ENCODE measurements at regions not wholly inside any gene's neighbourhood (a gene's known extent, or its start where the extent isn't known, plus 50 kb on each side); places are given as distances from the start of the nearest gene placed in this dataset.

- H3K9me3 ChIP-seq (ENCODE audit: severe bottlenecking): no peaks in the 10 kb centered on the region
- no peak overlapping the region for H3K4me3 ChIP-seq (ENCODE audit: severe bottlenecking)
- no peak for ATAC-seq (ENCODE audit: low read depth)
- no peaks in the 10 kb centered on the region for H3K27me3 ChIP-seq (ENCODE audit: insufficient read depth, poor library complexity, severe bottlenecking)
- TF ChIP-seq CTCF (IDR thresholded peaks at IDR 0.05; ENCODE audit: poor library complexity, severe bottlenecking): no peak
- no peak overlapping the region for H3K27ac ChIP-seq (ENCODE audit: poor library complexity, severe bottlenecking)
- no peak for DNase-seq (ENCODE audit: low spot score)
- no peaks in the 10 kb centered on the region for H3K36me3 ChIP-seq (ENCODE audit: low read depth)
- no peaks in the 10 kb centered on the region for H3K4me1 ChIP-seq (ENCODE audit: insufficient read depth, poor library complexity, severe bottlenecking)
Observed at GRCh38 chr2:147642765-147643164, 202.1 kb upstream of the ACVR2A start.

- Histone ChIP-seq H3K27ac (ENCODE audit: poor library complexity, severe bottlenecking) (no peak overlapping the region), H3K36me3 (ENCODE audit: low read depth) (no peaks in the 10 kb centered on the region), H3K27me3 (ENCODE audit: insufficient read depth, poor library complexity, severe bottlenecking) (no peaks in the 10 kb centered on the region), H3K4me3 (ENCODE audit: severe bottlenecking) (no peak overlapping the region), H3K9me3 (ENCODE audit: severe bottlenecking) (no peaks in the 10 kb centered on the region), H3K4me1 (ENCODE audit: insufficient read depth, poor library complexity, severe bottlenecking) (no peaks in the 10 kb centered on the region)
- DNase-seq (ENCODE audit: low spot score) (no peak), ATAC-seq (ENCODE audit: low read depth) (no peak)
- TF ChIP-seq CTCF (IDR thresholded peaks at IDR 0.05; ENCODE audit: poor library complexity, severe bottlenecking): no peak
Observed at GRCh38 chr2:147641651-147642050, 203.2 kb upstream of the ACVR2A start.

- TF ChIP-seq CTCF (IDR thresholded peaks at IDR 0.05; ENCODE audit: poor library complexity, severe bottlenecking): no peak
- no peak for DNase-seq (ENCODE audit: low spot score)
- no peaks in the 10 kb centered on the region for H3K36me3 ChIP-seq (ENCODE audit: low read depth)
- H3K27ac ChIP-seq (ENCODE audit: poor library complexity, severe bottlenecking): no peak overlapping the region
- no peak for ATAC-seq (ENCODE audit: low read depth)
- no peak overlapping the region for H3K4me3 ChIP-seq (ENCODE audit: severe bottlenecking)
- H3K4me1 ChIP-seq (ENCODE audit: insufficient read depth, poor library complexity, severe bottlenecking): peaks cover 6% of the 10 kb centered on the region
- H3K9me3 ChIP-seq (ENCODE audit: severe bottlenecking): no peaks in the 10 kb centered on the region
- no peaks in the 10 kb centered on the region for H3K27me3 ChIP-seq (ENCODE audit: insufficient read depth, poor library complexity, severe bottlenecking)
Observed at GRCh38 chr2:147639891-147640290, 204.9 kb upstream of the ACVR2A start.

GRCh38 chr2:147639386-147639785 lies 205.4 kb upstream of the ACVR2A start:
- Histone ChIP-seq H3K4me1 (ENCODE audit: insufficient read depth, poor library complexity, severe bottlenecking) (peaks cover 6% of the 10 kb centered on the region), H3K36me3 (ENCODE audit: low read depth) (no peaks in the 10 kb centered on the region), H3K9me3 (ENCODE audit: severe bottlenecking) (no peaks in the 10 kb centered on the region), H3K27ac (ENCODE audit: poor library complexity, severe bottlenecking) (no peak overlapping the region), H3K27me3 (ENCODE audit: insufficient read depth, poor library complexity, severe bottlenecking) (no peaks in the 10 kb centered on the region), H3K4me3 (ENCODE audit: severe bottlenecking) (no peak overlapping the region)
- DNase-seq (ENCODE audit: low spot score): no peak
- ATAC-seq (ENCODE audit: low read depth): no peak
- no peak for TF ChIP-seq CTCF (IDR thresholded peaks at IDR 0.05; ENCODE audit: poor library complexity, severe bottlenecking)

- H3K27me3 ChIP-seq (ENCODE audit: insufficient read depth, poor library complexity, severe bottlenecking): no peaks in the 10 kb centered on the region
- DNase-seq (ENCODE audit: low spot score) (no peak), ATAC-seq (ENCODE audit: low read depth) (no peak)
- H3K36me3 ChIP-seq (ENCODE audit: low read depth): no peaks in the 10 kb centered on the region
- H3K27ac ChIP-seq (ENCODE audit: poor library complexity, severe bottlenecking): peak overlapping the region; percentile 8
- no peak for TF ChIP-seq CTCF (IDR thresholded peaks at IDR 0.05; ENCODE audit: poor library complexity, severe bottlenecking)
- peaks cover 6% of the 10 kb centered on the region for H3K4me1 ChIP-seq (ENCODE audit: insufficient read depth, poor library complexity, severe bottlenecking)
- no peak overlapping the region for H3K4me3 ChIP-seq (ENCODE audit: severe bottlenecking)
- H3K9me3 ChIP-seq (ENCODE audit: severe bottlenecking): no peaks in the 10 kb centered on the region
Observed at GRCh38 chr2:147636886-147637285, 207.9 kb upstream of the ACVR2A start.

Measured in RWPE2 (cell line).